GM19324 (cell line): ENCODE measurements at regions not wholly inside any gene's neighbourhood (a gene's known extent, or its start where the extent isn't known, plus 50 kb on each side); places are given as distances from the start of the nearest gene placed in this dataset.
"Not testable (repeated sequence)": the region's sequence is repeated elsewhere in the genome, so short reads cannot be mapped to it uniquely, and the experiment has no call there.

ENCODE experiments used
- ATAC-seq: cut with Tn5 transposase; IDR thresholded peaks from one replicate; pipeline ENCODE4 v1.9.1; 2021; ENCODE audit warnings: mild to moderate bottlenecking, moderate library complexity; ENCODE audit not compliant: unreplicated experiment, low FRiP score

DNA sequence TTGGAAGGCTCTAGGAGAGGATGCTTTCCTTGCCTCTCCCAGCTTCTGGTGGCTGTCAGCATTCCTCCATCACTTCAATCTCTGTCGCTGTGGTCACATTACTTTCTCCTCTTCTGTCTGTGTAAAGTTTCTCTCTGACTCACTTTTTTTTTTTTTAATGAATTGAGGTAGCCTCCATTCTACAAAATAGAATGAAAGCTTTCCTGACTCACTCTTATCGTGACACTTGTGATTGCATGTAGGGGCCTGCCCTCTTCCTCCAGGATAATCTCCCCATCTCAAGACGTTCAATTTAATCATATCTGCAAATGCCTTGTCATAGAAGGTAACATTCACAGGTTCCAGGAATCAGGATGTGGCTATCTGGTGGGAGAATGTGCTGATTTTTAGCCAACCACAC, 153.5 kb upstream of the HMGA2 start:
- ATAC-seq, result no peak

GRCh38 chr12:65672441-65672840, 151.8 kb upstream of the HMGA2 start:
- ATAC-seq, result no peak

DNA sequence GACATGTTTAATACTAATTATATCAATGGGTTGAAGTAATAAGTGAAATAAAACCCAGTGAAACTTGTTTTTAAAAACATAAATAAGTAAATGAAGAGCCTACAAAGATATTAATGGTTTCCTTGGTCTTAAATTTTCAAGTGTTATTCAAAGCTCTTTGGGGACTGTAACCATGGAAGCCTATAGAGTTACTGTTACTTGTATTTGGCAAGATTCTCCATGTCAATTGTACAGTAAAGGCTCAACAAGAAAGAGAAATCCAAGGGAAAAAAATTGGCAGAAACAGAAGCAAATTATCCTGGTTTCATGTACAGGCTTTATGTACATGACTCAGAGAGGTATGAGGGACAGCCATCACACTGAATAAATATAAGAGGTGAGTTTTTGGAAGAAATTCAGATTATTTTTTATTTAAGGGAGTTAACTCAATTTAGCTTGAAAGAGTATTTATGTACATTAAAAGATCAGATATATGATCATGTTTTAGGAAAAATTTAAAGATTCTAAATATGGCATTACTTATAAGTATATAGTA, 151.1 kb upstream of the HMGA2 start:
- ATAC-seq, result no peak

DNA sequence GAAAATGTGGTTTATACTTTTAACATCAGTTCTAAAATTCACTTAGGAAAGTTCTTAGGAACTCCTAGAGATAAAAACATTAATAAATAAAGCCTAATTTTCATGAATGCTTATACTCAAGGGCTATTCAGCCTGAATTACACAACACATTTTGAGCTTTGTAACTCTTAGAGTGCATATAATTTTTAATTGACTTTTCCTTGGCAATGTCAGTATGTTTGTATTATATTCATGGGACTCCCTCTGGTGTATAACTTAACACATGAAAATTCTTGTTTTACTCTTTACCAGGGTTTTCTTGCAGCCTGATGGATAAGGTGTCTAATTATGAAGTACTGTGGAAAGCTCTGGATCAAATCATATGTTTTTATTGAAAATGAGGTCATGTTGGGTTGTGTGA, 150.6 kb upstream of the HMGA2 start:
- ATAC-seq, result no peak

- no peak for ATAC-seq
These were observed 149.1 kb upstream of the HMGA2 start for GRCh38 chr12:65675141-65675621.

- not testable (repeated sequence) for ATAC-seq
These were observed 146.1 kb upstream of the HMGA2 start for GRCh38 chr12:65678172-65678571.

DNA sequence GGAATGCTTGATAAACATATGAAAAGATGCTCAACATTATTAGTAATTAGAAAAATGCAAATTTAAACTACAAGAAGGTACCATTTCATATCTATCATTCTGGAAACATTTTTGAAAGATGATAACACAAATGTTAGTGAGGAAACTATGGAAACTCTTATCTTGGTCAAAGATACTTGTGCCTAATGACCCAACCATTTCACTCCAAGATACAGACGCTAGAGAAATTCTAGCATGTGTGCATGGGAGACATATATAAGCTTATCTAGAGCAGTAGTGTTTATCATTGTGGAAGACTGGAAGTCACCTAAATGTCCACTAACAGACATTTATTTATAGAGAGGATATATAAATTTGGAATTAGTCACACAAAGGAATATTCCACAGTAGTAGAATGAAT, 143.1 kb upstream of the HMGA2 start:
- no peak for ATAC-seq

GRCh38 chr12:65682112-65682511, 142.2 kb upstream of the HMGA2 start:
- ATAC-seq, result no peak

GRCh38 chr12:65684906-65685305, 139.4 kb upstream of the HMGA2 start:
- ATAC-seq, result no peak

- no peak for ATAC-seq
These were observed 138.8 kb upstream of the HMGA2 start for GRCh38 chr12:65685514-65685913.

GRCh38 chr12:65689508-65689907, 134.8 kb upstream of the HMGA2 start:
- no peak for ATAC-seq

DNA sequence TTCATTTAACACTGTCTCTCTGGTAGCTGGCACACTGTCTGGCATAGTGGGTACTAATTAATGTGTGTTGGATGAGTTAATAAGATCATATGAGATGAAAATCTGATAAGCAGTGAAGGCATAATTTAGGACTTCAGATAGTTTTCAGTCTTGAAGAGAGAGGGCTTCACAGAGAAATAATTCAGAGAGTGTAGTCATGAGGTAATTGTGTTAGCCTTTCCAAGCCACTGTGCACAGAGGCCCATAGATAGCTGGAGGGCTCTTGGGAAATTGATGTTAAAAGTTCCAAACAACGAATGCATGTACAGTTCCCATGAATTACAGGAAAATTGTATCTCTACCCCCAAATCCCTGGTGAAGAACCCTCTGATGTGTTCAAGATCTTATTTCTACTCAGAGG, 133.8 kb upstream of the HMGA2 start:
- no peak for ATAC-seq

DNA sequence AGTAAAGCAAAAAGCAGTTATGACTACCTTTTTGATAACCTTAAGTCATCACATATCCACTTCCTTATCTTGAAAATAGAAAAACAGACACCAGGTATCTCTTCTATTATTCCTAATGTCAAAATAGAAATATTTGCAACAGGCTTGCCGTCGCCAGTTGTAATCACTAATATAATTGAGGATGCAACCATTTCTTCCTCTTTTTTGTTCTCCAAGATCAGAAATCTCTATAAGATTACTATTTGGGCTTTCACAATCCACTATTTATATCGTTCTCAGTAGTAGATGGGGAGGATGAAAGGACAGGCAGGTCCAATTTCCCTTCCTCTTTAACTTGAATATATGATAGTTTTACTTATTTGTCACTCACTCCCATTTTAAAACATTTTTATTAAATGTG, 130.2 kb upstream of the HMGA2 start:
- ATAC-seq, result no peak

GRCh38 chr12:65695113-65695865, 129.0 kb upstream of the HMGA2 start:
- ATAC-seq, result no peak

- no peak for ATAC-seq
These were observed 128.1 kb upstream of the HMGA2 start for GRCh38 chr12:65696227-65696626.

DNA sequence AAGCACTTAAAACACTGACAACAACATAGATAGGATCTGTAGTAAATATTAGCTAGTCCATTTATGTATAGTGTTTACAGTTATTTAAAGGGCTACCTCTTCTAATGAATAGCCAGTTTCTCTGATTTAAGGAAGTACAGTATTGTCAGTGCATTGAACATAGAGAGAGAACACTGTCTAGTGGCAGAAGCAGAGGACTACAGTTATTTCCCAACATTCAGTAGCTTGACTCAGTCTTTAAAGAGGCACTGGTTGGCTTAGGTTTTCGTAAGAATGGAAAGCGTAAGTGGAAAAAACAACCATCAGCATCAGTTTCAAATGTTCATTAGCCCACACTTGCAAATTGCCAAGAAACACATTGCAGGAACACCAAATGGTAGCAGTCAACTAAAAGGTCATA, 125.0 kb upstream of the HMGA2 start:
- no peak for ATAC-seq

GRCh38 chr12:65703176-65703575, 121.1 kb upstream of the HMGA2 start:
- no peak for ATAC-seq

DNA sequence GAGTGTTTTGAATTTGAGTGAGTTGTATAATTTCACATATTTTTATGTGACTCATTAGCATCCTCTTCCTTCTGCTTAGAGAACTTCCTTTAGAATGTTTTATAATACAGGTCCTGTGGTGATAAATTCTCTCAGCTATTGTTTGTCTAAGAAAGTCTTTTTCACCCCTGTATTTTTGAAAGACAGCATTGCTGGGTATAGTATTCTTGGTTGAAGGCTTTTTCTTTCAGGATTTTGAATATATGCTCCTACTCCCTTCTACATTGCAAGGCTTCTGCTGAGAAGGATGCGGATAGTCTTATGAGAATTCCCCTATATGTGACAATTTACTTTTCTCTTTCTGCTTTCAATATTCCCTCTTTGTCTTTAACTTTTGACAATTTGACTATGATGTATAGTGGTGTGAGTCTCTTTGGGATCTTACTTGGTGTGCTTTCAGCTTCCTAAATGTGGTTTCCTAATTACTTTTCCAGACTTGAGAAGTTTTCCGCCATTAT, 118.9 kb upstream of the HMGA2 start:
- ATAC-seq, result no peak

DNA sequence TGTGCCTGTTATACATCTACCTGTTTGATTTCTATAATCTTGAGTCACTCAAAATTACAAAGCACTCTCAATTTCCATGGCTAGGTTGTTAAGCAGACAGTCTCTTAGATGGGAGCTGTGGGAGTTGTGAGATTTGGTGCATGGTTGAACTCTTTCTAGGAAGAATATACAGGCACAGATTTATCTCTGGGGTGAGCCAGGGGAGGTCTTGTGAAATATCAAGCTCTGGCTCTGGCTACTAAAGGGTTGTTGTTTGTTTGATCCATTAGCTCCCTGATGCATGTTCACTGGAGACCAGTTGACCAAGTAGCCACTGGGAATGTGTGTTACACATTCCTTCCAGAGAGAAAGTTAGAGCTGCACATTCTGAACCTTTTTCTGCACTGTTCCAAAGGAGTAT, 117.2 kb upstream of the HMGA2 start:
- ATAC-seq, result no peak

- ATAC-seq, result no peak
These were observed 111.9 kb upstream of the HMGA2 start for GRCh38 chr12:65712260-65713004.

DNA sequence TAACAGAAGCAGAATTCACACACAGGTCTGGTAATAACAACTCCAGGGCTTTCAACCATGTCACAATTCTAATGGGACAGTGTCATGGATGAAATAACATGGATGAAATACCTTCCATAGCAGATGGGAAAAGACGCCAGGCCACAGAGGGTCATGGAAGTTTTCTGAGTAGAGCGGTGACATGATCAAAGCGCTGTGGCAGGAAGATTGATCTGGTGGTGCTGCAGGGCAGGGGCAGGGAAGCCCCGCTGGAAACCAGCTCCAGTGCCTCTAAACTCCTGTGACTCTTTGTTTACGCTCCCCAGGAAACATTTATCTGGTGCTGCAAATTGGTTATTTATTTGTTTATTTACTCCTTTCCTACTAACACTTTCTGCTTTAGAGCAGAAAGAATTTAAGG, 108.3 kb upstream of the HMGA2 start:
- no peak for ATAC-seq
